ENCODE measurements at regions not wholly inside any gene's neighbourhood (a gene's known extent, or its start where the extent isn't known, plus 50 kb on each side); places are given as distances from the start of the nearest gene placed in this dataset.

DNA sequence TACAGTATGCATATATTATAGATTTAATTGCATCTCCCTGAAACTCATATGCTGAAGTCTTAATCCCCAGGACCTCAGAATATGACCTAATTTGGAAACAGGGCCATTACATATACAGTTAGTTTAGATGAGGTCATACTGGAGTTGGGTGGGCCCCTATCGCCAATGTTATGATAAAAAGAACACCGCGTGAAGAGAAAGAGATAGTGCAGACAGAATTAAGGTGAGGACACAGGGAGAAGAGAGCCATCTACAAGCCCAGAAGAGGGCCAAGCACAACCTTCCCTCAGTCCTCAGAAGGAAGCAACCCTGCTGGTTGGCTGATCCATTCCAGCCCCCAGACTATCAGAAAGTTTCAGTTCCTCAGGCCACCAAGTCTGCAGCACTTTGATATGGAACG is 311.9 kb upstream of the RAB6C start:
- no peak for DNase-seq

DNA sequence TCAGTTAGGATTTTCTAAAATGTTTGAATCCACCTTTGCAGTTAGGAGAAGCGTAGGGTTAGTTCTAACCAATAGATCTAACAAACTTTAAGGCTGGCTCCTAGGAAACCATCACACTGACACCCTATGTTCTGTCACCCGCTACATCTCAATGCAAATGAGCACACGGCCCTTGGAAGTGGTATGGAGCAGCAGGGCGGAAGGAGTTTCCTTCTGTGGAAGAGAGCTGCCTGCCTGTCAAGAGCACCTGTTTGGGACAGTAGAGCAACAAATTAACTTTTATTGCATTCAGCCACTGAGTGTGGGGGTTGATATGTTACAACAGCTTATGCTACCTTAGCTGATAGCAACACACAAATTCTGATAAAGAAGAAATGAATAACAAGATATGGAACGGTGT is 306.9 kb upstream of the RAB6C start:
- DNase-seq: no peak

DNA sequence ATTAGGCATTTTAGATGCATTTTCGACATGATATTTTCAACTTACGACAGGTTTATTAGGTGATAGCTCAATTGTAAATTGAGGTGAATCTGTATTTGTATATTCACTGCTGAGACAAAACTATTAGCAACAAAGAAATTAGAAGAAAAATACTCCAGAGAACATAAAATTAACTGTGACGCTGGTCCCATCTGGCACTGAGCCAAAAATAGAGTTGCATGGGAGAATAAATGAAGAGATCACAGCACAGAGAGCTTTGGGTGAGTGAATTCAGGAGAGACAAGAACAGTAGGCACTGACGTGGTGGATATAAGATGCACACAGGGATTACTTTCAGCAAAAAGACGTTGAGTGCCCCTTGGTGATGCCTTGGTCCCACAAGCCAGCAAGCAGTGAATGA is 306.2 kb upstream of the RAB6C start:
- no peak for DNase-seq

DNA sequence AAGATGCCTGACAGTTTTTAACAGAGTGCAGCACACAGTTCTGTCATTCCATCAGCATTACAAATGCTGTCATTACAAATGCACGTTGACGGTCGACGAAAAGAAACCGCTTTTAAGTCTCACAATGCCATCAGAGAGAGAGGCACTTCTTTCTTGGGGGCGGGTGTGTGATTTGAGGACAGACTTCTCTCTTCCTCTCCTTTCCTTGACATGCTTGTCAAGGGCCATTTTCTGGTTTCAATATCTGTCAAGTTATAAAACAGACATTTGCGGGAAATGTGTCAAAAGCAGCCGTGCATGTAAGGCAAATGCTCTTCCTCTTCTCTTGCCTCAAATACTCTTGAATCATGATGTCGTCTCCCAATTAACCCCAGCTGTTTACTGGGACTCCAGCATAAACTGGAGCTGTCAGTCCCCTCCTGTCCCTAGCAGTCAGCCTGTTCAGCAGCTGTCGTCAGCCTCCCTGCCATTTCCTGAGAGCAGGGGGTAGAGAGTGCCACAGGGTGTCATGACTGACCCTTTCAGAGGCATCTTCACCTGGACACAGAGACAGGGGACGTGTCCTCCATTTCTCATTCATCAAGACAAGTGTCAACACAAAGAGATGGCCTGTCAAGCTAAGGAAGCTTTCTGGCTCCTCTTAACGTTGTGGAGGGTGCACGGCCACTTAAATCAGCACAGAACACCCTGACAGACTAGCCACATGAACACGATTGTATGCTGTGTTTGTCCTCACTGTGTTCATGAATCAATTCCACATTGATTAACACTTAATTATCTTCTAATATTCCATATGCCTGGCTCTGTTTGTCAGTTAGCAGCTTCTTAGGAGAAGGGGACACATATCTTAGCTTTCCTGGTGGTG is 305.4 kb upstream of the RAB6C start:
- DNase-seq: no peak

DNA sequence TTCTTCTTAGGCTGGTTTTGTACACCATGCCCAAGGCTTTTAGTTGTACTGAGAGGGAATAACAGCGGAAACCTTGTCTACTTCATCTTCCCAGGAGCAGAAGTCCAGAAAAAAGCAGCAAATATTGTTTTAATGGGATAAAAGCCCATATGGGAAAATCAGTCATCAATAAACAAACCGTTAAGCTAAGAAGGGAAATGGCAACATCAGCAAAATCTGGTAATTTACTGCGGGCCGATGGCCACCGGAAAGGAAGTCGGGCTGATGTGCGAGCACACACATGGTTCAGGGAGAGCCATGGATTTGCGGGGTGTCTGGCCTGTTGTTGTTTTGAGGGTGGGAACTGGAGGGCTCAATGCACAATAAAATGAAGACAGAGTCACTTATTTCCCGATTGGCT is 300.7 kb upstream of the RAB6C start:
- DNase-seq: no peak

DNA sequence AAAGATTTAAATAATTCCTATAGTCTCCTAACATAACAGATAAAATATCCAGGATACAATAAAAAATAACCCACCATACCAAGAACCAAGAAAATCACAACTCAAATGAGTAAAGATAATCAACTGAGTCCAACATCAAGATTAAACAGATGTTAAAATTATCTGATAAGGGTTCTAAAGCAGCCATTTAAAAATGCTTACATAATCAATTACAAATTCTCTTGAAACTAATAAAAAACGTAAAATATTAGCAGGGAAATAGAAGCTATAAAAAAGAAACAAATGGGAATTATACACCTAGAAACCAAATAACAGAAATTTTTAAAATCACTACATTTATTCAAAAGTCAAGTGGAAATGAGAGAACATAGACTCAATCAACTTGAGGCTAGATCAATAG is 297.7 kb upstream of the RAB6C start:
- DNase-seq: no peak

DNA sequence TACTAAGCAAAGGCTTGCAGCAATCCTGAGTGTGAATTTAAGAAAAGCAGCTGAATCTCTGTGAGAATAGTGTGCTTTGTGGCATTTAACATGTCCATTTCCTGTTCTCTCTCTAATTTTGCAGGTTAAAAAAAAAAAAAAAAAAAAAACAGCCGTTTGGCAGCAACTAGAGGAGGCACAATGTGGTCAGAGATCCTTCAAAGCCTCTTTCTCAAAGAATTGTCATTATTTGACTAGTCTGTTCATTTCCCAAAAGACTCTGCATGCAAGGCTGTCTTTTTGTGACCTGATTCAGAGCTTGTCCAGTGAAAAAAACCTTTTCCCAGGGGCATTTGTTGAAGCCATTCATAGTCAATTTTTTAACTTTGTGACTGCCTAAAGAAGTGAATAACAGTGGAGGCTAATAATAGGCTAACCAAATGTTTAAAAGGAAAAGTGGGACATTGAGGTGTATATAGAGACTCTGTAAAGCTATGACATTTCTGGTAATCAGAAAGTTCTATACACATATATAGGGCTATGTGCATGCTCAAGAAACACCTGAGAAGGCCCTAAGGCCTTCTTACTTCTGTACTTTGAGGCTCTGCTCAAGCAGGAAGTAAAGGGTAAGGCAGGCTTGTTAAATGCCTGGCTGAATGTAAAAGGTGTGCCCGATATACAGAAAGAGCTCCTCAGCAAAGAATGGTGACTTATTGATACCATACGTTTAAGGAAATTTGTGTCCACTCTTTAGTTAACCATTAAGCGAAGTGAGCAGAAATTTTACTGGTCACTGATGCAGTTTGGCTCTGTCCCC is 289.6 kb upstream of the RAB6C start:
- no peak for DNase-seq

DNA sequence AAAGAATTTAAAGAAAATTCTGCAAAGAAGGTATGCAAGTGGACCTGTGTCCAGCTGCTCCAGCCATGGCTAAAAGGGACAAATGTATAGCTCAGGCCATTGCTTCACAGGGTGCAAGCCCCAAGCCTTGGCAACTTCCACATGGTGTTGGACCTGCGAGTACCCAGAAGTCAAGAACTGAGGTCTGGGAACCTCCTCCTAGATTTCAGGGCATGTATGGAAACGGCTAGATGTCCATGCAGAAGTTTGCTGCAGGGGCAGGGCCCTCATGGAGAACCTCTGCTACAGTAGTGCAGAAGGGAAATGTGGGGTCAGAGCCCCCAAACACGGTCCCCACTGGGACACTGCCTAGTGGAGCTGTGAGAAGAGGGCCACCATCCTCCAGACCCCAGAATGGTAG is 284.0 kb upstream of the RAB6C start:
- no peak for DNase-seq

DNA sequence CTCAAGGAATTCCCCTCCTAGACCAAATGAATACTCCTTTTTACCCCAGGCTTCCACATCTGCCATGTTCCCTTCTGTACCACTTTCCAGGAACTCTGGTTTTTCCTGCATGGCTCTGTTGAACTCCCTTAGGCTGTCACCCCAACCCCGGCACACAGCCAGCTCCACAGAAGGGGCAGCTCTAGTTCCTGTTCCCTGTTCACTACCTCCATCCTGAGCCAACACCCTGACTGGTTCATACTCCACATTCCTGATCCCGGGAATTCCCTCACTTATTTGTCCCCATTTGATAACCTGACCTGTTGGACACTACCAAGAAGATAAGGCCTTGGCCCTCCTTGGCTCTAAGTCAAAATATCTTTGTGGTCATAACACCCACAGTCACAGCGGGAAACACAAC is 280.9 kb upstream of the RAB6C start:
- no peak for DNase-seq

DNA sequence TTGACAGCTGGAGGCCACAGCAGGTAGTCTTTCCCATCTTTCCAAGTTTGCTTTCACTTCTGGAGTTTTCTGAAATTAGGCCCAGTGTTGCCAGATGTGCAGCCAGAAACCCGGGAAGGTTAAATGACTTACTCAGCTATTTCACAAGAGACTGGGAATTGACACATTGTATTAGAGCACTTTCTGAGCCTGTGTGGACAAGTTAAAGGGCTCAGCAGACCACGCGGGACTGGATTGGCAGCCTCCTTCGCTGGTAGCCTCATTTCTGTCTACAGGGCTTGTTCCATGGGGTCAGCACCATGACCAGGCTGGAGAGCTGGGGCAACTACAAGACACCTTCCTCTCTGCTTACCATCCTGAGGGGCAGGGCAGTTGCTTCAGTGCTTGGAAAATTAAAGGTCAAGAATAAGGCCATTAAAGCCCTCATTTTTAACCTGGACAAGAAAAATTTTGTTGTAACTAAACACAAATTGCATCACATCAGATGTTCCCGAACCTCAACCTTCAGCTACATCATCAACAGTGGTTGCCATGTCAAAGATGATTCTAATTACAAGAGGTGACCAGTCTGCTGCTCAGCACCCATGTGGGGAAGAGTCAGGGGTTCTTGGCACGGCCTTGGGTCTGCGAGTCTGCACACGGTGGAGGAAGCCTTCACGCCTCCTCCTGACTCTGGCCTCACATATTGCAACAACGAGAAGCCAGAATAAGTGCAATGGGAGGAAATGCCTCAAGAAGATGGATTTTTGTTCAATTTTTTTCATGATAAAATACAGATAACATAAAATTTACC is 279.5 kb upstream of the RAB6C start:
- DNase-seq: no peak

DNA sequence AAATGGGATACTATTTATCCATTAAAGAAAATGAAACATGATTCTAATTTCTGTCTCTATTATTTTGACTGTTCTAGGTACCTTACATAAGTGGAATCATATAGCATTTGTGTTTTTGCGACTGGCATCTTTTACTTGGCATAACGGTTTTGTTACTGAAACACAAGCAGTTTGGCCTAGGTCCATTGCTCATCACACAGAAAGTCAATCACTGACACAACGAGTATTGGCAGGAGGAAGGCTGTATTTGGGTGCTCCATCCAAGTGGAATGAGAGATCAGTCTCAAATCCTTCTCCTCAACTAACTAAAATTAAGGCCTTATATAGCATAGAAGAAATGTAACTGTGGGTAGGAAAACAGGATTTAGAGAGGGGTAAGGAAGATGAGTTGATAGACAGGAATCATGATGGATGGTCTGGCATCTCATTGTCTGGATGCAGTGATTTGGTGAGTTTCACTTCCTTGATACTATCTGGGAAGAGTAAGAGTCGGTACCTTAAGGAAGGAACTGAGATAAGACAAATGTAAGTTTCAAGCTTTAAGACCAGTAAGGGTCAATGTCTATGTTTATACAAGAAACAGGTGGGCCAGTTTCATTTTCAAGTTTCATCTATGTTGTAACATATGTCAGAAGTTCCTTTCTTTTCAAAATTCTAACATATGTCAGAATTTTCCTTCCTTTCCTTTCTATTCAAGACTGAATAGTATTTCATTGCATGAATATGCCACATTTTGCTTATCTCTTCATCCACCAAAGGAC is 276.9 kb upstream of the RAB6C start:
- no peak for DNase-seq

DNA sequence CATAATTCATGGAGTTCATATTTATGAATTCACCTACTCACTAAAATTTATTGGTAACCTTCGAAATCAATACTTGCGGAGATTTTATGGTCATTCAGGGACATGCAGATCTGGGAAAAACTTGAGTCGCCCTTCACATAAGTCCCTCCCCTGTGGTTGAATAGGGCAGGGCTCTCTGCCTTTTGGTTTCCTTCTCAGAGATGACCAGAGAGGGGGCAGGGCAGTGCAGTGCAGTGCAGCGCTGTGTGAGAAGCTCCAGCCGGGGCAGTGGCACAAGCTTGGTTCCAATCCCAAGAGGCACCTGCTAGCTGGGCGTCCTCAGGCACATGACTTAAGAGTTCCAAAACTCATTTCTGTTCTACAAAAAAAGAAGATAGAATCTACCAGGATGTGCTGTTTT is 274.4 kb upstream of the RAB6C start:
- DNase-seq: no peak

DNA sequence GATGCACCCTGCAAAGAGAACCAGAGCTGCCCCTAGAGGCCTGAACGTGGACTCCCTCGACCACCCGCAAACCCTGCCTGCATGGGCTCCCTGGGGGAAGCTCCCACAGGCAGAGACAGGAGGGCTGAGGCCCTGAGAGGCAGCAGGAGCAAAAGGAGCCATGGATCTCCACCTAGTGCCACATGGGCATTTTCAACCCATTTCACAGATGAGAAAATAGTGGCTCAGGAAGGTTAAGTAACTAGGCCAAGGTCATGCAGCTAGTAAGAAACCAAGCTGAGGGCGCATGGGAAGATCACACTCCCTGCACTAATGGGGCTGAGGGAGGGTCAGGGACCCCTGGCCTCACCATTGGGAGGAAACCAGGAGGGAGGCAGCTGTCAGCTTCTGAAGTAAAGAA is 271.7 kb upstream of the RAB6C start:
- DNase-seq: no peak

DNA sequence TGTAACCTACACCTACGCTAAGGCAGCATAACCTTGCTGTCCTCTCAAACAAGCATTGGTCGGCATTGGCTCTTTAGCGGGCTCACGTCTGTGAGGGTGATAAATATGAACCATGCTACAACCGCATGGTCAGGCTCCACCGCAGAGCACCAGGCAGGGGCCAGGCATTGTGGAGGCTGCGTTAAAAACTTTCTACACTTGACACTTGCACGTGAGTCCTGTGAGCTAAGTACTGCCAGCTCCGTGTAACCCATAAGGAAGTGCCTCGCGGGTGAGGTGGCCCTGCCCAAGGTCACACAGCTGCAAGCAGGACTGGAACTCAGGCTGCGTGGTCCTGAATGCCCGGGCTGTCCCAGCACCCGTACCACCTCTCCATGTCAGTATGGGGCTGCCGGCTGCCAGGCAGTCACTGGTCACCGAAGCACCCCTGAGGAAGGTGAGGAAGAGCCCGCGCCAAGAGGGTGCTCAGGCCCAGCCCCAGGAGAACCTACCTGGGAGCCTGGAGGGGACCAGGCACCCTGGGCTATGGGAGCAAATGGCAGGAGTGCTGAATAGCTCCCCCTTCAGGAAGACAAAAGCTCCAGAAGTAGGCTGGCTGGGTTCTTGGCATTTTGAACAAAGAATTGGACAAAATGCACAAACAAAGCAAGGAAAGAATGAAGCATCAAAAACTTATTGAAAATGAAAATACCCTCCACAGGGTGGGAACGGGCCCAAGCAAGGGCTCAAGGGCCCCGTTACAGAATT is 271.1 kb upstream of the RAB6C start:
- no peak for DNase-seq

DNA sequence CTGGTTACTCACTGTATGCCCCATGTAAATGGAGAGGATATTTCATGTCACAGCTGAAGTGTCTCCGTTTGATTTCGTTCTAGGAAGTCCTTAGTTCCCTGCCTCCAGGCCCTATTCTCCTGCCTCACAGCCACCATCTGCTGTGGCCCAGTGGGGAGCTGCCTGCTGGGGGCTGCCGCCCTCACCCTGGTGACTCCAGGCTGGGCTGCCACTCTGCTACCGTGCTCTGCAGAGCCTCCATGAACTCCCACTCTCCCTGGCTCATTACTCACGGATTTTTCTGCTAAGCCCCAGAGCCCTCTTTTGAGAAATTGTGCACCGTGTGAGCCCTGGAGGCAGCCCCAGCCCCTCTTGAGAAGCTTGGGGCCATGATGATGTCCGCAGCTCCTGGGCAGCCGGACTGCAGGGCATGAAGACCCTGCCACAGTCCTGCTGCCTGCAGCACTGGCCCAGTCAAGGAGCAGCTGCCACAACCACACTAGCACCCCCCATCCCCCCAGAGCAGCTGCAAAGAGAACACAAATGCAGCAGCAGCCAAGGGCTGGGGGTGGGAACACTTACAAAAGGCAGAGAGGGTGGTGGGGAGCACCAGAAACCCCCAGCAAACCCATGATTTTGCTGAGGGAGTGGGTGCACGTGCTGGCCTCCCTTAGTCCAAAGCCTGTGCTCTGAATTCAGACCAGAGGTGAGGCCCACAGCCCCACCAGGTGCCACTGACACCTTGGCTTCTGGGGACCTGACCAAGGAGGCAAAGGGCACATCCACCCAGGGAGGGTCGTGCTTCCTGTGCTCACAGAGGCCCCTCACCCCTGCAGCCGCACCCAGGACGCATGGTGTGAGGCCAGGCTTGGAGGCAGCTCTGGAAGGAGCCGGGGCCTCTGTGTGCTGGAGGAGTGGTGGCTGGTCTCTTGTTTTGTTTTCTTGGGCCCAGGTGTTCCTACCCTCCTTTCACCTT is 270.2 kb upstream of the RAB6C start:
- no peak for DNase-seq

DNA sequence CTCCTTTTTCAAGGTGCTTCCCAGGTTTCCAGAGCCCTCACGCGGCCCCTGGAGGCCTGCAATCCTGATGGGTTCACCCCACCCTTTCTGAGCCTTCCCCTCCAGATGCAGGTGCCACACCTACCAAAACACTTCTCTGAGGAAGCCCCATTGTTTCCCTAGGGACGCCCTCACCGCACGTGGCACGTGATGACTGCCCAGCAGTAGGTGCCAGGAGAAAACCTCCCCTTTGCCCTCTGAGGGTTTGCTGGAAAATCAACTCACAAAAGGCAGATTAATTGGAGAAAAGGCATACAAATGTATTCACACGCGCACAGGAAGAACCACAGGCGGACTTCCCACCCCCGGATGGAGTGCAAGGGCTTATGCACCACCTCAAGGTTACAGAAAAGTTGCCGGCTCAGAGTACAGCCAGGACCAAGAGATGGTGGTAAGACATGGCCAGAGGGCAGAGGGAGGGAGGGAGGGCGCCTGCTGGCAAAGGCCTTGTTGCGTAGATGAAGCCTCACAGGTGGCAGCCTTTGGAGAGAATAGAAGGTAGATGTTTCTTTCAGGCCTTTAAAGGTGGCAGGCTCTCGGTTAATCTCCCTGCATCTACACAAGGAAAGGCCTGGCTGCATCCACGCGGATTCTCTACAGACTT is 269.4 kb upstream of the RAB6C start:
- DNase-seq: no peak

DNA sequence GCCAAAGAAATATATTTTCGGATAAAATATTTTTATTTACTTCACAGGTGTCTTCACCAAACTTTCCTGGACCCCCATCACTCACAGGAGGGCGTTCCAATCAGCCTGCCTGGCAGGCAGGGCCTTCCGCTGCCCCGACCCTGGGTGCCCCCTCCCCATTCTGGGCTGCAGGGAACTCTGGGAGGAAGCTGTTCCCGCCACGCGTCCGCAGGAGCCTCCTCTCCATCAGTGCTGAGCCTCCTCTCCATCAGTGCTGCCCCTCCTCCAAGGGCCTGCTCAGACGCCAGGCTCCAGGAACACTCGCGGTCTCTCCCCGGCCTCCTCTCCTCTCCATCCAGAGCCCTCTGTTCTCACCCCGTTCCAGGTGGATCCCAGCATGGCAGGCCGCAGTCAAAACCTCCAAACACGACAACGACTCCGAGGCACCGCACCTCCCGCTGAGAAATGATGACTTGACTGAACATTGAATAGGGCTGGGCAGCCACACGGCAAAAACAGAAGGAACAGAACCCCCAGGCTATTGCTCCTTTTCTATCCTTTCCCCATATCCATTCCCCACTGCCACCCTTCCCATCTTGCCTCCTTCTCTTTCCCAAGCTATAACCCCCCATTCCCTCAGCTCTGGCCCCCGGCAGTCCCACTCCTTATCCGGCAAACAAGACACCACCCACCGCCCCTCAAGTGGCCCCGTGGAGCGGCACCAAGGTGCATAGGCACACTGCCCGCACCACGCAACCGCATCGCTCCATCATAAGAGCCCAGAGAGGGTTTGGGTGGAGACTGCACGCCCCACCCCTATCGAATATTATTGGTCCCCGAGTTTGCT is 268.6 kb upstream of the RAB6C start:
- DNase-seq: no peak

DNA sequence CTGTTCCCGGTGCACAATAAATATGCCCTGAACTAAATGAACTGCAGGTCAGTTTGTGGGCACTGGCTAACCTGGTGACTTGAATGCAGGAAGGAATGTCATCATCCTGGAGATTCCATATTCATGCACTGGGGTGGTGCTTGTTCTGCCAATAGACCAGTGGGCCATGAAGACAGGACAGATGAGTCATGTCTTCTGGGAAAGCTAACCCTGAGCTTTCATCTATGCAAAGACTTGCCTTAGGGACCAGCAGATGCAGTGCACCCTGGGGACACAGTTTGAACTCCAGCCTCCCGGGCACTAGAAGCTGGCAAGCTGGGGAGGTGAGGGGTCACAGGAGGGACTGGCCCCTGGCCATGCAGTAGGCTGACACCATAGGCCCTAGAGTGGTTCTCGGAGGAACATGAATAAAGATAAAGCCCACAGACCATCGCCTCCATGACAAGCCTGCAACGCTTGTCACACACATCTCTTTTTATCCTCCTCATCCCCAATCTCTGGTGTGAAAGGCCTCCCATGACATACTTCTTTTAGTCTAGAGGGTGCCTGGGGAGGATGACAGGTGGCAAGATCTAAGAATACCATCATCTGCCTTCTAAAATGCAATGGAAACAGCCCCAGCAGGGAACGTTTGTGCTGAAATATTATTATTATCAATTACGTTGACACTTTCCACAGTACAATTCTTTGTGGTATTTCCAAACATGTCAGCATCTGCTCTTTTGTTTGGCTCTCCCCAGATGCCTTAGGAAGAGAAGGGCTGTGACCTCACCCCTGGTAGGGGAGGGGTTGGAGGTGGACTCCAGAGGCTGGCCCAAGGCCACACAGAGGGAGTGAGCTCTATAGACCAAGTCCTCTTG is 267.4 kb upstream of the RAB6C start:
- no peak for DNase-seq

DNA sequence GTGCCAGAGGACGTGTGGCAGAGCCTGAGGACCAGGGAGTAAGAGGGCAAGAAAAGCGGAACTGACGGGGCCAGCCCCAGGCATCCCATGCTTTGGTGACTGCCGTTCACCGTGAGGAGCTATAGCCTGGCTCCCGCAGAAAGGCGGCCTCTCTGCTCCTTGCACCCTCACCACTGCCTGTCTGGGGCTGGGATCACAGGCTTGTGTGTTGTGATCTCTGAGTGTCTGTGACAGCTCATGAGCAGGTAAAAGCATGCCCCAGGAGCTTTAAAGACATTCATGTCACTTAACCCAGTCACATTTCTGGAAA is 266.8 kb upstream of the RAB6C start:
- no peak for DNase-seq

All from CD4-positive, alpha-beta T cell treated with Interleukin-15 for 1 hour (primary cell).